PC-3 (cell line): ENCODE measurements at regions not wholly inside any gene's neighbourhood (a gene's known extent, or its start where the extent isn't known, plus 50 kb on each side); places are given as distances from the start of the nearest gene placed in this dataset.

ENCODE experiments used
- CTCF ChIP-seq: fragments of 300-600 bp; sonication (generic); conservative IDR thresholded peaks from 2 replicates; pipeline ENCODE4 v1.5.1; 2017; ENCODE audit warnings: antibody characterized with exemption, low read depth, mild to moderate bottlenecking, low read length
- EZH2 ChIP-seq: fragments of 300-600 bp; sonication (generic); IDR thresholded peaks from one replicate; pipeline ENCODE4 v1.6.1; 2017; ENCODE audit warnings: antibody characterized with exemption, mild to moderate bottlenecking, low read length; ENCODE audit not compliant: unreplicated experiment
- EZH2phosphoT487 ChIP-seq: fragments of 300-600 bp; sonication (generic); IDR thresholded peaks from 2 replicates; pipeline ENCODE4 v1.6.1; 2018; ENCODE audit warnings: mild to moderate bottlenecking, antibody characterized with exemption, low read length, borderline replicate concordance

- no peak for TF ChIP-seq EZH2phosphoT487
- no peak for TF ChIP-seq CTCF
- TF ChIP-seq EZH2 = no peak
Observed at GRCh38 chr2:225103737-225104141, 61.5 kb upstream of the DOCK10 start.
